HUES48 (cell line): ENCODE measurements at regions not wholly inside any gene's neighbourhood (a gene's known extent, or its start where the extent isn't known, plus 50 kb on each side); places are given as distances from the start of the nearest gene placed in this dataset.

ENCODE experiments used
- H3K27ac ChIP-seq: one replicate; pipeline ENCODE4 v1.7.0; 2013; ENCODE audit warnings: low read depth, low read length, inconsistent platforms
- H3K27me3 ChIP-seq: 2 replicates; pipeline ENCODE4 v1.6.1; 2013; ENCODE audit warnings: mild to moderate bottlenecking, low read length; ENCODE audit not compliant: control insufficient read depth, insufficient read depth
- H3K36me3 ChIP-seq: 2 replicates; pipeline ENCODE4 v1.6.1; 2013; ENCODE audit warnings: low read length; ENCODE audit not compliant: control insufficient read depth, insufficient read depth
- H3K4me1 ChIP-seq: 2 replicates; pipeline ENCODE4 v1.6.1; 2013; ENCODE audit warnings: mild to moderate bottlenecking, low read length; ENCODE audit not compliant: control insufficient read depth, insufficient read depth
- H3K4me3 ChIP-seq: 2 replicates; pipeline ENCODE4 v1.5.1; 2013; ENCODE audit warnings: mild to moderate bottlenecking, low read depth, low read length
- H3K9ac ChIP-seq: 2 replicates; pipeline ENCODE4 v1.6.1; 2013; ENCODE audit warnings: mild to moderate bottlenecking, low read depth, low read length, moderate library complexity
- H3K9me3 ChIP-seq: 2 replicates; pipeline ENCODE4 v1.6.1; 2013; ENCODE audit warnings: low read length; ENCODE audit not compliant: control insufficient read depth, insufficient read depth

DNA sequence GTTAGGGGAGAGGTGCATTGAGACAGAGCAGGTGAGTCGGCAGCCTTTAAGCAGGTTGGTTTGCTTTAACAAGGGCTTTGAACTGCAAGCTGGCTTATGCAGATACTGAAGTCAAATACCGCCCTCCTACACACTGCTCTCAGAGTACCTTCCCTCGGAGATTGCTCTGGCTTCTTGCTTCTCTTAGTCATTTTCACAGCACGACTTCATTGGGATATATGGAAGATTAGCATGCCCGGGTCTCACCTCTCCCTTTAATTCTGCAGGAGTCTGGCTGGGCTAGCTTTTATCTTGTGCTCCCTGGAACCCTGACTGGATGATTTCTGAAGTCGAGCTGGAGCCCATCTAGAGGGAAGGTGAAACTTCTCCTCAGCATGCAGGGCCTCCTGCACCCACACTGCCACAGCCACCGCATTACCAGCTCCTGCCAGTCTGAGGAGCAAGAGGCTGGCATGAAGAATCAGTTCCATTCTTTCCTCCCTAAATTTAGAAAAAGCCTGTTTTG lies 395.5 kb upstream of the HNRNPA3 start:
- Histone ChIP-seq H3K27ac (peak overlapping the region; percentile 36), H3K9me3 (no peaks in the 10 kb centered on the region), H3K9ac (no peak overlapping the region), H3K27me3 (no peaks in the 10 kb centered on the region), H3K36me3 (no peaks in the 10 kb centered on the region), H3K4me1 (peaks cover 47% of the 10 kb centered on the region), H3K4me3 (no peak overlapping the region)

DNA sequence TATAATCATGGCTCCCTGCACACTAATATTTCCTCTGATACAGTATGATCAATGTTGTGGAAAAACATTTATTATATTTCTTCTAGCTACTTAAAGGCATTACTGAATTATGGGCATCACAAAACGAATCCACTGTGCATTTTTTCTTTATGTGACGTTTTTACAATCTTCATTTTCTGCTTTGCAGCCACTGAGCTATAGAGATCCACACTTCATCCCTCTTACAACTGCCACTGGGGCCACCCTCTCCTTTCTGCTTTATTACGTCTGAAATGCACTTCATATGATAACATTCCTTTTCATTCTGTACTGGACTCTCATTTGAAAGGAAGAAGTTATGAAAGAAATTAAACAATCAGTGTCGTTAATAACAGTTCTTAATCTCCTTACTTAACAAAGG lies 394.5 kb upstream of the HNRNPA3 start:
- no peaks in the 10 kb centered on the region for H3K36me3 ChIP-seq
- no peak overlapping the region for H3K4me3 ChIP-seq
- H3K9me3 ChIP-seq = no peaks in the 10 kb centered on the region
- H3K9ac ChIP-seq = no peak overlapping the region
- H3K27me3 ChIP-seq = no peaks in the 10 kb centered on the region
- H3K4me1 ChIP-seq = peaks cover 46% of the 10 kb centered on the region
- H3K27ac ChIP-seq = no peak overlapping the region

DNA sequence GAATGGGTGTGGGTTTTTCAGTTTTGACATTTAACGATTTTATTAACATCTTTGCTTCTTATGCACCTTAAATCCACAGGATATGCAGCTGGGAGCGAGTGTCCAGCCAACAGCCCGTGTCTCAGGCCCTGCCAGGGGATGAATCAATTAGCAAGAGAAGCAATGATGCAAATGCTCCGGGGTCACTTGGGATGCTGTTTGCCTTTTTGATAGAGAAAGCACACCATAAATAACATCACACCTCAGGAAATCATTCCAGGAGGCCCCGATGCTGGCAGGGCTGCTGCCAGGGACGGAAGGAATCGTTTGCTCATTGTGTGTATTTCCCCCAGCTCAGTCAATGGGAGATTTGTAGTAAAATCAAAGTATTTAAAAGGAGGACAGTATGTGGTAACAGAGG lies 394.0 kb upstream of the HNRNPA3 start:
- Histone ChIP-seq H3K9ac (no peak overlapping the region), H3K4me1 (peaks cover 40% of the 10 kb centered on the region), H3K9me3 (no peaks in the 10 kb centered on the region), H3K4me3 (no peak overlapping the region), H3K36me3 (no peaks in the 10 kb centered on the region), H3K27me3 (no peaks in the 10 kb centered on the region), H3K27ac (peak overlapping the region; percentile 8)

DNA sequence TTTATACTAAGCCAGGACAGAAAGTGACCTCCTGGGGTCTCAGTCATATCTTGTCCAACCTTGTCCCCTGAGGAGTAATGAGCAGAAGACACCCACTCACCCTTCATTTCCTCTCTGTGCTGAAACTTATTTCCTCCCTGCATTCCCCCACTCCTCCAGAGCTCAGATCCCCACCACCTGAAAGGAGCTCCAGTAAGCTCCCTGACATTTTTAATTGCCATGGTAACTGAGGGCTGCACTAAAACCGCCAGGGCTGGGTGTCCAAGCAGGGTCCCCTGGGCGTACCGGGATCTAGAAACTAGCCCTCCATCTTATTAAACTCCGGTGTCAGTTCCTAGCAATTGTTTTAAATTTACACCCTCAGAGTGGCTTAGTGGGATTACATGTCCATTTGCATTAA lies 393.3 kb upstream of the HNRNPA3 start:
- Histone ChIP-seq H3K9me3 (no peaks in the 10 kb centered on the region), H3K36me3 (no peaks in the 10 kb centered on the region), H3K4me3 (no peak overlapping the region), H3K27me3 (no peaks in the 10 kb centered on the region), H3K9ac (no peak overlapping the region), H3K4me1 (peaks cover 35% of the 10 kb centered on the region), H3K27ac (peak overlapping the region; percentile 43)

DNA sequence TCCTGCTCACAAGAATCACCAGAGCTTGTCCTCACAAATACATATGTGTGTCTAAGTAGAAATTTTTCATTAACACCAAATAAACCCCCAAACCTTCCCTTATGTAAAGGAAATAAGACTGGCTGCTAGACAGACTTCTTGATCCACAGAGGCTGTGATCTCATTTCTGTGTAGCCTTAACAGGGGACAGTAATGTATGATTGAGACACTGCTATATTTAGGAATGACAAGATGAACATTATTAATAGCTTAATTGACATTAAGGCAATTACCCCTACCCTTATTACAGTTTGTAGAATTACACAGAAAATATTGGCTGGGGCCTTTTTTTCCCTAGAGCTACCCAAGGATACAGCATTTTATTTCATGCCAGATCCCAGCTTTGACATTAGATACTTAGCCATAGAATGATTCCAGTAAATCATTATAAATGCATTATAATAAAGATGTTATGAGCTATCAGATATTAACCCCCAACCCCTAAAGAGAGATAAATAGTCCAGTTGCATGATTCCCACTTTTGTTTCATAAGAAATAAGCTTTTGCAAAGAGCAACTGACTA lies 392.1 kb upstream of the HNRNPA3 start:
- no peaks in the 10 kb centered on the region for H3K36me3 ChIP-seq
- H3K27ac ChIP-seq = no peak overlapping the region
- H3K27me3 ChIP-seq = no peaks in the 10 kb centered on the region
- H3K9ac ChIP-seq = no peak overlapping the region
- H3K4me3 ChIP-seq = no peak overlapping the region
- no peaks in the 10 kb centered on the region for H3K9me3 ChIP-seq
- peaks cover 31% of the 10 kb centered on the region for H3K4me1 ChIP-seq

GRCh38 chr2:176821350-176821749 lies 391.2 kb upstream of the HNRNPA3 start:
- H3K9ac ChIP-seq = no peak overlapping the region
- no peaks in the 10 kb centered on the region for H3K36me3 ChIP-seq
- H3K27me3 ChIP-seq = no peaks in the 10 kb centered on the region
- H3K9me3 ChIP-seq = no peaks in the 10 kb centered on the region
- H3K4me3 ChIP-seq = no peak overlapping the region
- no peak overlapping the region for H3K27ac ChIP-seq
- peaks cover 31% of the 10 kb centered on the region for H3K4me1 ChIP-seq

DNA sequence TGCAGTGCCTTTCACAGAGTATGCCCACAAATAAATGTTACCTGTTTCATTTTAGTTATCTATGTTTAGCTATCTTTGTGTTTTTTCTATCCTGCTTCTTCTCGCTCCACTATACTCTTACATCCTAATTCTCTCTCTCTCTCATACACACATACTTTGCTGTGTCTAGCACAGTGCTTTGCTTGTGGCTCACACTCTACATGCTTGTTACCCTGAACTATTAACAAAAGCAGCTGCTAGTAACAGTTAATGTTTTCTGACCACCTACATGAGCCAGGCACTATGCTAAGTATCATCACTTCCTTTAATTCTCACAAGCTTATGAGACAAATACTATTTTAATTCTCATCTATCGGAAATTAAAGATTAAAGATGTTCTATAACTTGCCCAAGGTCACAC lies 390.5 kb upstream of the HNRNPA3 start:
- H3K4me1 ChIP-seq = peaks cover 26% of the 10 kb centered on the region
- H3K9ac ChIP-seq = no peak overlapping the region
- H3K36me3 ChIP-seq = no peaks in the 10 kb centered on the region
- no peak overlapping the region for H3K4me3 ChIP-seq
- H3K9me3 ChIP-seq = no peaks in the 10 kb centered on the region
- H3K27ac ChIP-seq = no peak overlapping the region
- H3K27me3 ChIP-seq = no peaks in the 10 kb centered on the region

DNA sequence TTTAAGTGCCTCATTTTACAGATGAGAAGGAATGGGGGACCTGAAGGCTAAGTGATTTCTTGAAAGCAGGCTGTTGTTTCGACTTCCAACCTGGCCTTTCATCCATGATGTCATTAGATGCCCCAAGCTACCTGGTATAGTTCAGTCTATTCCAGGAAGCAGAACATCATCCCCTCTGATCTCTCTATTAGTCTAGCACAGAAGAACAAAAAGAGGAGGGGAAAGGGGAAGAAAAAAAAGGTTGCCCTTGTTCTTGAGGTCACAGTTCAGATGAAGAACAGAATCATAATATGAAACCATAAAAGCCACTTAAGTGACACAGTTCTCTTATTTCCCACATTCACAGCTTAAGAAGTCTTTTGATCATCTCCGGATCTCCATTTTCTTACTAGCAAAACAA lies 386.2 kb upstream of the HNRNPA3 start:
- no peaks in the 10 kb centered on the region for H3K27me3 ChIP-seq
- no peak overlapping the region for H3K9ac ChIP-seq
- H3K4me3 ChIP-seq = no peak overlapping the region
- no peak overlapping the region for H3K27ac ChIP-seq
- H3K9me3 ChIP-seq = no peaks in the 10 kb centered on the region
- no peaks in the 10 kb centered on the region for H3K4me1 ChIP-seq
- H3K36me3 ChIP-seq = no peaks in the 10 kb centered on the region

GRCh38 chr2:176826984-176827668 lies 385.5 kb upstream of the HNRNPA3 start:
- Histone ChIP-seq H3K9ac (no peak overlapping the region), H3K36me3 (no peaks in the 10 kb centered on the region), H3K9me3 (no peaks in the 10 kb centered on the region), H3K4me3 (no peak overlapping the region), H3K4me1 (no peaks in the 10 kb centered on the region), H3K27ac (no peak overlapping the region), H3K27me3 (no peaks in the 10 kb centered on the region)

DNA sequence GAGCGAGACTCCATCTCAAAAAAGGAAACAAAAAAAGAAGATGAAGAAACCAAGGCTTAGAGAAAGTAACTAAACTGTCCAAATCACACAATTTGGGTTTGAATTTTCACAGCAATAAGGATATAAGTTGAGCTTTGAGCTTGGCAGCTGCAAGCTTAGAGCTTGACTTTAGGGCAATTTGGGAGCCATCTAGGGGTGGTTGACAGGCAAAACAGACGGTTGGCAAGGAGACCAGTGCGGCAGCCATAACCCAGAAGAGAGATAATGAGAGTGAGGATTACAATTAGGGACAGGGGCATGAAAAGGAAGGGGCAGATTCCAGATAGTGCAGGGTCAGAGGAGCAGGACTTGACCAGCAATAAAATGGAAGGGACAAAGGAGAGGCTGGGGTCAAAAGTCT lies 382.2 kb upstream of the HNRNPA3 start:
- Histone ChIP-seq H3K36me3 (no peaks in the 10 kb centered on the region), H3K27me3 (no peaks in the 10 kb centered on the region), H3K9me3 (no peaks in the 10 kb centered on the region), H3K27ac (no peak overlapping the region), H3K4me1 (no peaks in the 10 kb centered on the region), H3K9ac (no peak overlapping the region), H3K4me3 (no peak overlapping the region)

GRCh38 chr2:176832086-176832485 lies 380.5 kb upstream of the HNRNPA3 start:
- no peak overlapping the region for H3K9ac ChIP-seq
- H3K9me3 ChIP-seq = no peaks in the 10 kb centered on the region
- no peaks in the 10 kb centered on the region for H3K27me3 ChIP-seq
- no peaks in the 10 kb centered on the region for H3K36me3 ChIP-seq
- 0 out of 2 replicates have a peak, but pooled peaks cover 7% of the 10 kb centered on the region for H3K4me1 ChIP-seq
- H3K4me3 ChIP-seq = no peak overlapping the region
- H3K27ac ChIP-seq = no peak overlapping the region
